AG20443 (cell line): ENCODE measurements at regions not wholly inside any gene's neighbourhood (a gene's known extent, or its start where the extent isn't known, plus 50 kb on each side); places are given as distances from the start of the nearest gene placed in this dataset.
A peak's percentile ranks its signal among the peaks of the same experiment; 100 is the strongest.
"Not testable (repeated sequence)": the region's sequence is repeated elsewhere in the genome, so short reads cannot be mapped to it uniquely, and the experiment has no call there.

Experiments used
- DNase-seq: peaks from one replicate; pipeline ENCODE4 v3.0.0; 2012; ENCODE audit warnings: low spot score, mixed read lengths

DNA sequence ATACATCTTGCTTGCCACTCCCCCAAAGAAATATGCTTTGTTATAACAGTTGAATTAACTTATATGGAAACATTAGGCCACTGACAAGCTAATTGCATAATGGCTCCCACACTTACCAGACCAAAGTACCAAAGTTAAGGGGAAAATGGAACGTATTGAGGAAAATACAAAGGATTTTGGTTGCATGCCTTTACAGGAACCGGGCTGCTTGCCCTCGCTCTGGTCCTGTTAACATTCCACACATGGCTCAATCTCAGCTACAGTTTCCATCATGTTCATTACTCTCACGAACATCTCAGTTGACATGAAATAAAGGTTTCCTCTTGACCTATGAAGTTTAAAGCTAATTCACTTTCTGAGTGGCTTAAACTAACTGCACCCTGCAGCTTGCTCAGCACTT, 220.7 kb upstream of the RXFP2 start:
- DNase-seq: peak; percentile 58

DNA sequence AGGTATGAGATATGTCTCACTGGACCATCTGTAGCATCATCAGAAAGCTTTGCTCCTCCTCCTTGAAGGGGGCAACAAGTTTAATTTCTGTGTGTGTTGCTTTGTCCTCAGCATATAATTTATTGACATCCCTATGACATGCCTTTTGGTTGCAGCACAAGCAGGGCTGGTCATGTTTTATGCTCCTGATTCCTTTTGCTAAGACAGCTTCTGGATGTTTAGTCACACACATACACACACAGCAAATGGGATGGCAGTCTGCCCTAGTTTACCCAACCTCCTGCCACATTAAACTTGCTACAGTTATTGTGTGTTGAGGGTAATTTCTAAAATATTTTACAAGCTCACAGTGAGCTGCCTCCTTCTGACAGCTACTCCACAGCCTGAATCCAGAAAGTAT, 217.9 kb upstream of the RXFP2 start:
- peak; percentile 45 for DNase-seq

DNA sequence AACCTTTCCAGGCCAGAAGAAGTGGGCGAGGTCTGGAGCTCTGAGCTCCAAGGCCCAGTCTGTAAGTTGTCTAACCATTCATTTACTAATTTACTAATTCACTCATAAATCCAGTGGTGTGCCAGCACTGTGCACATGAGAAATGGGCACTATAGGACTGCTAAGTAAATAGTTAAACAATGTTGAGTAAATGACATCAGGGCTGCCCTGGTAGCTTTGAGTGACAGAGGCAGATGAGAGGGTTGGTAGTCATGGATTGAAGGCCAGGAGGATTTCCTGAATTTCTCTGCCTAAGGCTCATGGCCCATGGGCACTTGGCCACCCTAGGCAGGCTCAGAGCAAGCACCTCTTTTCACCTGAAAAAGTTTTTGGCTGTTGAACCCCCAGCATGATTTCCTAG, 216.9 kb upstream of the RXFP2 start:
- DNase-seq: no peak

DNA sequence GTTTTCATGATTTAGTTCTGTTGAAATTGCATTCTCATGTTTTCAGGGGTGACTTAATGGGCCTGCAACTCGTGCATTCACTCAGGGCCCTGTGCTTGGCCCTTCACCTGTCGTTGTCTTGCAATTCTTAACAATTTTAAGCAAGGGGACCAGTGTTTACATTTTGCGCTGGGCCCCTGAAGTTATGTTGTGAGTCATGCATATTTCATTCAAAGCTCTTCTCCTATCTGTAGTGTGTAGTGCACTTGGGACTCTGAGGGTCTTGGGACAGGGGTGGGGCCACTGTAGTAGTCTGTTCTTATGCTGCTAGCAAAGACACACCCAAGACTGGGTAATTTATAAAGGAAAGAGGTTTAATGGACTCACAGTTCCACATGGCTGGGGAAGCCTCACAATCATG, 211.2 kb upstream of the RXFP2 start:
- no peak for DNase-seq

DNA sequence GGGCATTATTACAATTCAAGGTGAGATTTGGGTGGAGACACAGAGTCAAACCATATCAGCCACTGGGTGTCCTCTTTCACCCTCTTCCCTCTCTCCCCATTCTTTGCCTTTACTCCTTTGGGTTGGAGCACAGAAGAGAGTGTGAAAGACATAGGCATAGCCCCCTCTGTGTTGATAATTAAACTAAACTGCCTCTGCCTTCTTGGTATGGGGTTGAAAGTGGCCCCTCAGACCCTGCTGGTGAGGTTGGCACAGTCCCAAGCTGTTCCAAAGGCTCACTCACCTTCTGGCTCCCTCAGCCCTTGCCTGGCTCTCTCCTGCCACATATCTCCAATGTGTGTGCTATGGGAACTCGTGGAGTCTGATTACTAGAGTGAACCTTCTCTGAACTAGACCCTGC, 210.6 kb upstream of the RXFP2 start:
- DNase-seq: no peak

DNA sequence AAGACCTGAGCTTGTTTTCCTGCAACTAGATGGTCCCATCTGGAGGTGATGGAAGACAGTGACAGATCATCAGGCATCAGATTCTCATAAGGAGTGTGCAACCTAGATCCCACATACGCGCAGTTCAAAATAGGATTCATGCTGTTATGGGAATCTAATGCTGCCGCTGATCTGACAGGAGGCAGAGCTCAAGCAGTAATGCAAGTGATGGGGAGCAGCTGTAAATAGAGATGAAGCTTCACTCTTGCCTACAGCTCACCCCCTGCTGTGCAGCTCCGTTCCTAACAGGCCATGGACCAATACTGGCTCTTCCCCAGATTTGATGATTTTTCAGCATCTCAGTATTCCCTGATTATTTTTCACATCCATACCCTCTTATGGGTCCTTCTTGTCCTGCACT, 208.4 kb upstream of the RXFP2 start:
- DNase-seq: no peak

DNA sequence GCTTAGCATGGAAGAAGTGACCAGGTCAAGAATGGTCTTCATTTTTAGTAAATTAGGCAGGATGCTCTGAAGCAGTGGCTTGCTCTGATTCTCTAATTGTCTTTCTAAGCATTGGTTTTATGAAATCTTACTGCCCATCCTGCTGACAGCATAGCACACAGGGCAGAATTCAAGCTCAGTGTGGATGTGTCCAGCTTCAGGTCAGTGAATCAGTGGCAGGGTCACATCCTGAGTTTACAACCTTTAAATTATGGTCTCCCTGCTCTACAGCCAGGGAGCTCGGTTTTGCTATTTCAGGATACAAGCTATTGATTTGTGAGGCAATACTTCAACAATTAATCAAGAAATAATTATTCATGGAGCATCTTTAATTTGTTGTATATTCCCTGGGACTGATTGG, 202.3 kb upstream of the RXFP2 start:
- DNase-seq: no peak

DNA sequence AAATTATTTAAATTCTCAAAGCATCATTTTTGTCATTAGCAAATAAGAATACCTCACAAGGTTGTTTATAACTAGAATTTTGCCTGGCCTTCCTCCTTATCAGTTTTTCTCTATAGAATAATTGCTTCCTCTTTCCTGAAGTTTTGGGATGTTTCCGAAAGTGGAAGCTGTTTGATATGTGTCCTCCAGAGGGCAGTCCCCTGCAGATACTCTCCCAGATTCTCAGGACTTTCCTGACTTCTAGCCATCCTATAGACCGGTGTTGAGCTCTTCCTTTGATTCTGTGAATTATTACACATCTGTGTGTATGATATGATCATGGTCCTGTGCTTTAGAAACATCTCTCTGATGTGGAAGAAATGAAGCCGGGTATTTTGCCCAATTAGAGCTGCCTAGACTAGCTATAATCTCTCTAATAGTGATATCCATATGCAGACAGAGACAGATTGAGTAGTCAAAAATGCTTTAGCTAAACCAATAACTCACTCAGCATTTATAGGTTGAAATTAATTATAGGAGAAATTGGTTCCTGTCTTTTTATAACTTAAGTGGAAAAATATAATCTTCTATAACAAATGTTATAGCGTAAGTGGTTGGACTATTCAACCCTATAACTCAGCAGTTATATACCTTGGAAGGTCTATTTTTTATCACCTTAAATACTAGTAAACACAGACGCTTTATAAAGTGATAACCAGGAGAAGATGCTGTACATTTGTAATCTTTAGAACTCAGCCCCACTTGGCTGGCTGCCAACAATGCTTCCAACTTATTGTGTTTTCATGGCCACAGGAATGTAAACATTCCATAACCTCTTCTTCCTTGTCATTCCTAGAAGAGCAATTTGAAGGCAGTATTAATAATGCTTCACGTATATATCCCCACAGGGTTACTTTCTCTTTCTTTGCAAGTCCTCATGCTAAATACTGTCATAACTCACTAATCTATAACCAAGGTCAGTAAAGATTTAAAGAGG, 201.0 kb upstream of the RXFP2 start:
- DNase-seq: peak; percentile 64

DNA sequence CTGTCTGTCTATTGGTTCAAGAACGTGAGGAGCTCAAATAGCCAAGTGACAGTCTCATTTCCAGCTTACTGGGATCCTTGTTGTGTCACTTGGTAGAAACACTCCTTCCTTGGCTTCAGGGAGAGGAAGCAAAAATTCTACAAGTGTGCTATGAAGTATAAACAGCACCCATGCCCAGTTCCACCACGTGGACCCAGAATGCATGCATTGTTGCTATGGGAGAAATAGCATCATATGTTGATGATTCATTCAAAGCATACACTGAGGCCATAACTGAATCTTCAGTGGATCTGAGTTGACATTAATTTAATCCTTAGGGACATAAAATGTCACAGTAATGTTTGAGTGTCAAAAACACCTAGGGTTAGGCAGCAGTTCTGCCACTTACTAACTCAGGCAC, 199.0 kb upstream of the RXFP2 start:
- no peak for DNase-seq

DNA sequence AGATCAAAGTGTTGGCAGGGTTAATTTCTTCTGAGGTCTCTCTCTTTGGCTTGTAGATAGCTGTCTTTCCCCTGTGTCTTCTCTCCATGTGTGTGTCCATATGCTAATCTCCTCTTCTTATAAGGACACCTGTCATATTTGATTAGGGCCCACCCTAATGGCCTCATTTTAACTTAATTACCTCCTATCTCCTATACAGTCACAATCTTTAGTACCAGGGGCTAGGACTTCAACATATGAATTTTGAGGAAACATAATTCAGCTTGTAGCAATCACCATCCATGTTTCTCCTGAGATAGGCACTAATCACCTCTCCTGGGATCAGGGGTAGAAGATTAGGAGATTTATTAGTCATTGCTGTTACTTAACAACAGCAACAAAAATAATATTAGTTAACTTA, 196.1 kb upstream of the RXFP2 start:
- no peak for DNase-seq

DNA sequence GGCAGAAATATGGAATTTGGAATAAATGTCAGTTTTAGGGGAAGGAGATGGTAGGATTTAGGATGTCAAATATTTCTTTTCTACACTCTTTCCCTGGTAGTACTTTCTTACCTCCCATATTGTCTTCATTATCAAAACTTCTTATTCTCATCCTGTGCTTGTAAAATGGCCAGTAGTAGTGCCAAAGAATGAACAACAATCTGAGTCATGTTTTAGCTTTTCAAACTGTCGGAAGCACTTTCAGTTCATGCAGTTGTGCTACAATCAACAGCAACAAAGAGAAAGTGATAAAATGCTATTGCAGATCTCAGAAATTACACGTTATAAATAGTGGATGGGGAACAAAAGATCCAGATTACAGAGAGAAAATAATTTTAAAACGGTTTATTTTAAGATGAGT, 193.7 kb upstream of the RXFP2 start:
- DNase-seq: peak; percentile 55

DNA sequence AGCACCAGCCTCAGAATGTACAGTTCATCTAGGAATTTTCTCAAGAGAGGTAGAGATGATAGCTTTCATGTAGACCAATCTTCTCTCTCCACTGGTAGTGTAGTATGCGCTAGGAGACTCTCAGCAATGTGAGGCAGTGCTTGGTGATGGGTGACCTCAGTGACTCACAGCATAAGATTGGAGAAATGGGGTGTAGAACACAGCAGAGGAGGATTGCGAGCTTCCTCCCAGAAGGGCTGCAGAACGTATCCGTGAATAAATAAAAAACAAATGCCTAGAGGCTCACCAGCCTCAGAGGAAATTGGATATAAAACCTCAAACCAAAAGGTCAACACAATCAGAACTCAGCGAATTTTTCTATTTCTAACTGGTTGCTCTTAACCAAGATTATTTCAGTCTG, 182.9 kb upstream of the RXFP2 start:
- DNase-seq: peak; percentile 75

DNA sequence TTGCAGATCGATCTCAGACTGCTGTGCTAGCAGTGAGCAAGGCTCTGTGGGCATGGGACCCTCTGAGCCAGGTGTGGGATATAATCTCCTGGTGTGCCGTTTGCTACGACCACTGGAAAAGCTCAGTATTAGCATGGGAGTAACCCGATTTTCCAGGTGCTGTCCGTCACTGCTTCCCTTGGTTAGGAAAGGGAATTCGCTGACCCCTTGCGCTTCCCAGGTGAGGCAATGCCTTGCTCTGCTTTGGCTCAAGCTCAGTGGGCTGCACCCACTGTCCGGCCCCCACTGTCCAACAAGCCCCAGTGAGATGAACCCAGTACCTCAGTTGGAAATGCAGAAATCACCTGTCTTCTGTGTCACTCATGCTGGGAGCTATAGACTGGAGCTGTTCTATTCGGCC, 155.1 kb upstream of the RXFP2 start:
- not testable (repeated sequence) for DNase-seq

DNA sequence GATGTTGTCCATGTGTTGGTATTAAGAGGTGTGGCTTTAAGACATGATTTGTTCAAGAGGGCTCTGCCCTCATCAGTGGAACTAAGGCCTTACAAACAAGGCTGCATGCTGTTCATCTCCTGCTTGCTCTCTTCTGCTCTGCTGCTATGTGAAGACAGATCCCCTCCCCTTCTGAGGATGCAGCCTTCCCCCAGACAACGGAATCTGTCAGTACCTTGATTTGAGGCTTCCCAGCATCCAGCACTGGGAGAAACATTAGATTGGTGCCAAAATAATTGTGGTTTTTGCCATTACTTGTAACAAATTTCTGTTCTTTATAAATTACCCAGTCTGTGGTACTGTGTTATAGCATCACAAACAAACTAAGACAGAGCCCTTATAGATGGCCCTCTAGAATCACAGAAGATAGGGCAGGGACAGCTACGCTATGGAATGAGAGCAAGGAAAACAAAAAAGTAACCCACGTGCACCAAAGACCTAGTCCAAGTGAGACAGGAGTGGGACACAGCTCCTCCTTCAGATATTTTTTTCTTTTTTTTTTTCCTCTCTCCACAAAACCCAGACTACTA, 151.5 kb upstream of the RXFP2 start:
- peak; percentile 28 for DNase-seq

DNA sequence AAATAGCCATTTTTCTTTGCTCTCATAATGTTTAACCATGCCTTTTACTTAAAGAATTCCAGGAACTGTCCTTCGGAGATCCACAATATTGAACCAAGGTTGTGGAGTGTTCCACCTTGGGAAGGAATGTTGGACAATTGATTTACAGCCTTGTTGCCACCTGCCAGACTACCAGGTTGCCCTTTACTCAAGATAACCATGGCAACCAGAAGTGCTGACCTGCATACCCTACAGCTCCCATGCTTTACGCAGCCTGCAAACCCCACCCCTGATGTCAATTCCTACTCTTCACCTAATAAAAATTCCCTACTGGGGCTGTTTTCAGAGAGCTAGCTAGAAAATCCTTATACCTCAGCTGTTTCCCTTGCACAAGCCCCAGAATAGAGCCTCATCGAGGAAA, 151.0 kb upstream of the RXFP2 start:
- no peak for DNase-seq

DNA sequence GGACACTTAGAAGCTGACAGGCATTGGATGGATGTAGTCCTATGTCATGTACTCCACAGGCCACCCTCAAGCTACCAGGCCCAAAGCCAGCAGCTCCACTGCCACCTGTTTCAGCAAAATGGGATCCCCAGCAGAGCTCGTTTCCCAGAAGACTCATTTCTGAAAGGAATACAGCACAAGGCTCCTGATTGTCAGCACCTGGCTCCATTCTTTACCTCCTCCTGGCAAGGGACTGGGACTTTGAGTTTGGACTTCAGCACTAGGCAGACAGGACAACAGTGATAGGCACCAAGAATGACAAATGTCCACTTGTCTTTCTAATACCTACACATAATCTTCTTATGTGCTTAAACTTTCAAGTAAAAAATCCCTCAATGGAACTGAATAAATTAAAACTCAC, 150.4 kb upstream of the RXFP2 start:
- DNase-seq: no peak

DNA sequence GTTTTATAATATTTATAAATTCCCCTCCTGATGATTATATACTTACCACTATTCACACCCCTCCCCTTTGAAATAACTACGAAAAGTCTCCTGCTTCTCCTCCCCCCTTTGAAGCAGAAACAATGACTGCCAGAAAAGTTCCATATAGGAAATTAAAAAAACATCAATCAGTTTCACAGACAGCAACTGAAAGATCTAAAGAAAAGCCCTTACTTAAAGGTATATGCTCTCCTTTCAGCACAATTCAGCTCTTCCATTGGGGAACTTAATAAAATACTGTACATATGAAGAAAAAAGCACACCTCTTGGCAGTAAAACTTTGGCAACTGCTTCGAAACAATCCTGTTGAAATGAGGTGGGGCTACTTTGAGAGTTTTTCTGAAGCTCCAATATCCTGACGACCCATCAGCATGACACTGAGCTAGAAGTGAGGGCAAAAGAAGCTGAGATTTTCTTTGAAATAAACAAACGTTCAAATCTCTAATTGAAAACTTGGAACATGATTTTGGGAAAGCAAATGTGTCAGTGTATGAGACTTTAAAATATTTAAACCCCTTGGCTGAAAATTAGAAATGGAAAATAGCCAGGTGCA, 147.6 kb upstream of the RXFP2 start:
- no peak for DNase-seq

DNA sequence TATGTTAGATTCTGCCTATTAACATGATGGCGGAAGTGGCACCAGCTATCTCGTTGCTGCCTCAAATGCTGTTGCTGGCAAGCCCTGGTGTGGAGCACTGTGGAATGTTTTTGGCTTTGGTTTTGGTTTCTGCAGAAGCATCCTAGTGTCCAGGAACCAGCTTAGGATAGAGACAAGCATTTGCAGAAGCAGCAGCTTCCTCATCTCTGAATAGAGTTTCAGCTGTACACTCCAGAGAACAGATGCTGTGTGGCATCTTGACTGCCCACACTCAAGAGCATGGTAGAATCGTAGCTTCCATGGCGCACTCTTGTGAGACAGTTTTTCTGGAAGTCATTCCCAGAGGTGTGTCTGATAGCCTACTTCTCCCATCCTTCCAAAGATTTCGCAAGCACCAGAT, 145.3 kb upstream of the RXFP2 start:
- no peak for DNase-seq

DNA sequence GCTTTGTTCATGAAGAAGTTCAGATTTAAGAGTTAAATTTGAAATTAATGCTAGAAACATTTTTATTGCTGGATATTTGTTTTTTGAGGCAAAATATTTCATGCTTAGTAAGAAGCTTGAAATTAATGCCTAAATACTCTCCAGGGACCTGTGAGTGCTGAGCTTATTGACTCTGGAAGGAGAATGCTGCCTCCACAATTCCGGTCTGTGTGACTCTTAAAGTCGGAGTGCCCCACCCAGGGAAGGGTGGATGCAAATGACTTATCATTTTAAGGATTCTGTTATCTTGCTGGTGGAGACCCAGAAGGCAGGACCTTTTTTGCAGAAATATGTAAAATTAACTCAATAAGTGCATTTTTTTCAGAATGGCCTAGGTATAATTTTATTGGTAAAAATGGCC, 143.8 kb upstream of the RXFP2 start:
- DNase-seq: peak; percentile 59

DNA sequence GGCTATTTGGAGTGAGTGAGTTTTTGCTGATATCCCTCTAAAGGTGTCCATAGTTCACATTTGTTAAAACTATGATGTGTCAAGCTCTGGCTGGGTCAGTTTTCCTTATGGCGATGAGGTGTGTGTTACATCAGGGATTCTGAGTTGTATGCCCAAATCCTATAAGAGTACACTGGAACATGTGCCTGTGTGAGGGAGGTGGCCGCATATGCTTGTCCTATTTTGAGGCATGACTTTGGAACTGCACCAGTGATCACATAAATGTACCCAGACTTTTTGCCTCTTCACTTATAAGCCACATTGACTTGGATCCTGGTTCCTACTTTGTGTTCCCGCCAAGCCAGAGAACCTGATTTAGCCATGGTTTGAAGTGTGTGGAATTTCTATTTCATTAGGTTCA, 140.3 kb upstream of the RXFP2 start:
- DNase-seq: no peak

DNA sequence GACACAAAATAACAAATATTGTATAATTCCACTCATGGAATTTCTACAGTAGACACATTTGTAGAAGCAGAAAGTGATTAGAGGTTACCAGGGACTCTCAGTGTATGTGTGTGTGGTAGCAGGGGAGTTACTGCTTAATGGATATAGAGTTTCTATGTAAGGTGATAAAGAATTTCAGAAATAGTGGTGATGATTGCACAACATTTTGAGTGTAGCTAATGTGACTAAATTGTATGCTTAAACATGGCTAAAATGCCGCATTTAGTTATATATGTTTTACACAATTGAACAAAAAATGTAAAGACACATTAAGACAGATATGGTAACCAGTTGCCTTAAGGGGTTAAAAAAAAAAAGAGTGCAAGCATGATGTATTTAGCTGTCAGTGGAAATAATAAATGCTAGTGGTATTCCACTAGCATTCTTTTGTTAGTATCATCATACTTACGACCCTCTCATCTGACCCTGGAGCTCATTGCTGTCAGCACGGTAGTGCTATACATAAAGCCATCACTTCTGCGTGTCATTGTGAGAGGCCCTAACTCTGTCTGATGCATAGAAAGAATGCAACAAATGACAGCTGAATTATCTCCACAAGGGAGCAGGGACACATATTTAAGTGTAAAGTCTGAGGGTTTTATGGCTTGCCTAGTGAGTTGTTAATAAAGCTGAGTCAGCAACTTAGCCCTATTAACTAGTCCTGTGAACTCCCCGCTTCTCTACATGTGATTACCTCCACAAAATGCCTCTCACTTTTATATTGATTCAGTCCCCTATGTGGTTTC, 134.1 kb upstream of the RXFP2 start:
- no peak for DNase-seq

DNA sequence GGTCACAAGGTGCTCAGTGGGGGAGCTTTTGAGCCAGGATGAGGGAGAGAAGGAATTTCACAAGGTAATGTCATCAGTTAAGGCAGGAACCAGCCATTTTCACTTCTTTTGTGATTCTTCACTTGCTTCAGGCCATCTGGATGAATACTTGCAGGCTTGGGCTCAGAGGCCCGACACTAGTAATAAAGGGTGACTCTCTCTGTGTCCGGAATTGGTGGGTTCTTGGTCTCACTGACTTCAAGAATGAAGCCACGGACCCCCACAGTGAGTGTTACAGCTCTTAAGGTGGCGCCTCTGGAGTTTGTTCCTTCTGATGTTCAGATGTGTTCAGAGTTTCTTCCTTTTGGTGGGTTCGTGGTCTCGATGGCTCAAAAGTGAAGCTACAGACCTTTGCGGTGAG, 131.8 kb upstream of the RXFP2 start:
- not testable (repeated sequence) for DNase-seq

DNA sequence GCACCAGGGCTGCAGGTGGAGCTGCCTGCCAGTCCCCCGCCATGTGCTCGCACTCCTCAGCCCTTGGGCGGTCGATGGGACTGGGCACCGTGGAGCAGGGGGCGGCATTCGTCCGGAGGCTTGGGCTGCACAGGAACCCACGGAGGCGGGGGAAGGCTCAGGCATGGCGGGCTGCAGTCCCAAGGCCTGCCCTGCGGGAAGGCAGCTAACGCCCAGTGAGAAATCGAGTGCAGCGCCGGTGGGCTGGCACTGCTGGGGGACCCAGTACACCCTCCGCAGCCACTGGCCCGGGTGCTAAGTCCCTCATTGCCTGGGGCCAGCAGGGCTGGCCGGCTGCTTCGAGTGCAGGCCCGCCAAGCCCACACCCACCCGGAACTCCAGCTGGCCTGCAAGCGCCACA, 130.5 kb upstream of the RXFP2 start:
- not testable (repeated sequence) for DNase-seq
